ENCODE measurements at regions not wholly inside any gene's neighbourhood (a gene's known extent, or its start where the extent isn't known, plus 50 kb on each side); places are given as distances from the start of the nearest gene placed in this dataset.

GRCh38 chr2:81445176-81445575 is 1140.6 kb upstream of the LRRTM1 start:
- FAIRE-seq, result no peak
- H3K4me1 ChIP-seq (ENCODE audit: control insufficient read depth in 2 of 3, insufficient read depth in 2 of 3, low read depth in 1 of 3, low read length in 3 of 3), result no peaks in the 10 kb centered on the region

GRCh38 chr2:81437456-81438000 is 1133.0 kb upstream of the LRRTM1 start:
- no peak overlapping the region for H3K4me3 ChIP-seq (ENCODE audit: low read length in 3 of 3)
- DNase-seq (no peak), FAIRE-seq (no peak)
- no peaks in the 10 kb centered on the region for H3K27me3 ChIP-seq (ENCODE audit: control insufficient read depth, insufficient read depth, low read length)
- H3K9me3 ChIP-seq (ENCODE audit: control insufficient read depth in 2 of 3, insufficient read depth in 1 of 3, low read length in 3 of 3), result no peaks in the 10 kb centered on the region
- intact Hi-C loops (cut with DNase I), result no loop called here
- H3K4me1 ChIP-seq (ENCODE audit: control insufficient read depth in 2 of 3, insufficient read depth in 2 of 3, low read depth in 1 of 3, low read length in 3 of 3), result no peaks in the 10 kb centered on the region
- no peak overlapping the region for H3K27ac ChIP-seq (ENCODE audit: low read depth in 2 of 2, low read length in 2 of 2)
- no peak for TF ChIP-seq CTCF (IDR thresholded peaks at IDR 0.05; ENCODE audit: borderline replicate concordance, extremely low read depth, insufficient read depth)
- H3K9ac ChIP-seq (ENCODE audit: low read length in 3 of 3), result no peak overlapping the region
- H3K36me3 ChIP-seq (ENCODE audit: control insufficient read depth in 2 of 3, insufficient read depth in 3 of 3, low read length in 3 of 3), result no peaks in the 10 kb centered on the region

More at GRCh38 chr2:81445176-81445575, 1140.6 kb upstream of the LRRTM1 start:
- Histone ChIP-seq H3K9ac (ENCODE audit: low read length in 3 of 3) (no peak overlapping the region), H3K4me3 (ENCODE audit: low read length in 3 of 3) (no peak overlapping the region), H3K36me3 (ENCODE audit: control insufficient read depth in 2 of 3, insufficient read depth in 3 of 3, low read length in 3 of 3) (no peaks in the 10 kb centered on the region), H3K27ac (ENCODE audit: low read depth in 2 of 2, low read length in 2 of 2) (no peak overlapping the region), H3K9me3 (ENCODE audit: control insufficient read depth in 2 of 3, insufficient read depth in 1 of 3, low read length in 3 of 3) (no peaks in the 10 kb centered on the region), H3K27me3 (ENCODE audit: control insufficient read depth, insufficient read depth, low read length) (no peaks in the 10 kb centered on the region)
- no peak for TF ChIP-seq CTCF (IDR thresholded peaks at IDR 0.05; ENCODE audit: borderline replicate concordance, extremely low read depth, insufficient read depth)
- DNase-seq, result no peak
- intact Hi-C loops (cut with DNase I), result no loop called here

GRCh38 chr2:81436256-81436655 is 1131.7 kb upstream of the LRRTM1 start:
- no peak overlapping the region for H3K9ac ChIP-seq (ENCODE audit: low read length in 3 of 3)
- no peaks in the 10 kb centered on the region for H3K36me3 ChIP-seq (ENCODE audit: control insufficient read depth in 2 of 3, insufficient read depth in 3 of 3, low read length in 3 of 3)
- no peak for TF ChIP-seq CTCF (IDR thresholded peaks at IDR 0.05; ENCODE audit: borderline replicate concordance, extremely low read depth, insufficient read depth)
- intact Hi-C loops (cut with DNase I), result no loop called here
- no peak overlapping the region for H3K4me3 ChIP-seq (ENCODE audit: low read length in 3 of 3)
- no peak overlapping the region for H3K27ac ChIP-seq (ENCODE audit: low read depth in 2 of 2, low read length in 2 of 2)
- H3K27me3 ChIP-seq (ENCODE audit: control insufficient read depth, insufficient read depth, low read length), result no peaks in the 10 kb centered on the region
- DNase-seq, result no peak
- FAIRE-seq, result no peak
- H3K4me1 ChIP-seq (ENCODE audit: control insufficient read depth in 2 of 3, insufficient read depth in 2 of 3, low read depth in 1 of 3, low read length in 3 of 3), result no peaks in the 10 kb centered on the region
- no peaks in the 10 kb centered on the region for H3K9me3 ChIP-seq (ENCODE audit: control insufficient read depth in 2 of 3, insufficient read depth in 1 of 3, low read length in 3 of 3)

- H3K4me1 ChIP-seq (ENCODE audit: control insufficient read depth in 2 of 3, insufficient read depth in 2 of 3, low read depth in 1 of 3, low read length in 3 of 3), result no peaks in the 10 kb centered on the region
- no peak overlapping the region for H3K9ac ChIP-seq (ENCODE audit: low read length in 3 of 3)
- no peaks in the 10 kb centered on the region for H3K9me3 ChIP-seq (ENCODE audit: control insufficient read depth in 2 of 3, insufficient read depth in 1 of 3, low read length in 3 of 3)
- no peak overlapping the region for H3K4me3 ChIP-seq (ENCODE audit: low read length in 3 of 3)
- intact Hi-C loops (cut with DNase I), result no loop called here
- FAIRE-seq (no peak), DNase-seq (no peak)
- no peak for TF ChIP-seq CTCF (IDR thresholded peaks at IDR 0.05; ENCODE audit: borderline replicate concordance, extremely low read depth, insufficient read depth)
- H3K27me3 ChIP-seq (ENCODE audit: control insufficient read depth, insufficient read depth, low read length), result no peaks in the 10 kb centered on the region
- H3K36me3 ChIP-seq (ENCODE audit: control insufficient read depth in 2 of 3, insufficient read depth in 3 of 3, low read length in 3 of 3), result no peaks in the 10 kb centered on the region
- no peak overlapping the region for H3K27ac ChIP-seq (ENCODE audit: low read depth in 2 of 2, low read length in 2 of 2)
Observed at GRCh38 chr2:81412681-81413080, 1108.1 kb upstream of the LRRTM1 start.
